A549 (cell line): ENCODE measurements at regions not wholly inside any gene's neighbourhood (a gene's known extent, or its start where the extent isn't known, plus 50 kb on each side); places are given as distances from the start of the nearest gene placed in this dataset.

ENCODE experiments used
- ATAC-seq, 2 experiments: fragments of 200-7000 bp in 1 of 2; fragments of >200 bp in 1 of 2; cut with Nextera tagmentation in 1 of 2; cut with Tn5 transposase in 1 of 2; 3 replicates each; pipeline versions ENCODE4 v1.8.0 to v1.9.1; 2018 to 2020; ENCODE audit warnings: mild to moderate bottlenecking in 1 of 2, moderate library complexity in 1 of 2
- CTCF ChIA-PET: fragments of 300-600 bp; sonication (Branson Sonifier 250); formaldehyde crosslinking; extraction: SDS; loops from one replicate; lab custom pipeline; 2021; ENCODE audit warnings: antibody characterized with exemption, inconsistent platforms; lab: Yijun Ruan, JAX
- POLR2A ChIA-PET: fragments of 350-600 bp; formaldehyde crosslinking; extraction: SDS; loops from one replicate; lab custom pipeline; 2021; ENCODE audit warnings: antibody characterized with exemption, inconsistent platforms; lab: Yijun Ruan, JAX
- DNase-seq, 2 experiments: peaks; one replicate each; pipeline versions ENCODE4 v3.0.0 to v3.0.0-alpha.2; 2011 to 2016; ENCODE audit warnings: low read depth in 1 of 2, low spot score in 1 of 2
- FAIRE-seq: peaks from 2 replicates; lab custom pipeline; 2011; peaks lifted over from hg19 to GRCh38; lab: Jason Lieb, UNC
- H3K27ac ChIP-seq, 2 experiments: fragments of >200 bp; sonication (Bioruptor Twin); formaldehyde crosslinking; 3 replicates each; pipeline ENCODE4 v1.5.1; 2016 to 2017
- H3K4me1 ChIP-seq: fragments of >200 bp; sonication (Bioruptor Twin); formaldehyde crosslinking; 3 replicates; pipeline ENCODE4 v1.6.1; 2016
- H3K4me2 ChIP-seq: fragments of >200 bp; sonication (Bioruptor Twin); formaldehyde crosslinking; 3 replicates; pipeline ENCODE4 v1.6.1; 2016
- H3K4me3 ChIP-seq: fragments of >200 bp; sonication (Bioruptor Twin); formaldehyde crosslinking; 3 replicates; pipeline ENCODE4 v1.5.1; 2016
- H3K9me3 ChIP-seq: fragments of >200 bp; sonication (Bioruptor Twin); formaldehyde crosslinking; 3 replicates; pipeline ENCODE4 v1.6.1; 2016
- ATOH8 ChIP-seq: fragments of 250-450 bp; sonication (Bioruptor Pico); IDR thresholded peaks from 2 replicates; pipeline ENCODE4 v1.5.0; 2020; ENCODE audit warnings: low read depth, mild to moderate bottlenecking, moderate library complexity
- EHMT2 ChIP-seq: fragments of 200-600 bp; sonication (generic); IDR thresholded peaks from 2 replicates; pipeline ENCODE4 v1.6.1; 2016; ENCODE audit warnings: antibody characterized with exemption, low read depth, mild to moderate bottlenecking, moderate library complexity
- FOSB ChIP-seq: fragments of 250-450 bp; sonication (Bioruptor Pico); IDR thresholded peaks from 2 replicates; pipeline ENCODE4 v1.5.0; 2020; ENCODE audit warnings: mild to moderate bottlenecking, moderate library complexity
- FOSL2 ChIP-seq, 2 experiments: fragments of 450-650 bp in 1 of 2; fragments of >200 bp in 1 of 2; sonication (Bioruptor Twin) in 1 of 2; formaldehyde crosslinking; IDR thresholded peaks; 2 replicates each; pipeline versions ENCODE4 v1.5.0 to v1.6.1; 2016 to 2020; ENCODE audit warnings: mild to moderate bottlenecking in 1 of 2, moderate library complexity in 1 of 2
- HEYL ChIP-seq: fragments of 250-450 bp; sonication (Bioruptor Pico); IDR thresholded peaks from 2 replicates; pipeline ENCODE4 v1.8.0; 2021; ENCODE audit warnings: mild to moderate bottlenecking, moderate library complexity
- MYC ChIP-seq: IDR thresholded peaks from 2 replicates; pipeline ENCODE4 v1.6.1; 2012; ENCODE audit warnings: mild to moderate bottlenecking, inconsistent platforms, low read length, improper control_type of control experiment, borderline replicate concordance
- NR3C1 ChIP-seq: fragments of >200 bp; sonication (Bioruptor Twin); formaldehyde crosslinking; IDR thresholded peaks from 3 replicates; pipeline ENCODE4 v1.6.1; 2017
- POLR2A ChIP-seq: IDR thresholded peaks from 2 replicates; pipeline ENCODE4 v1.6.1; 2012; ENCODE audit warnings: mild to moderate bottlenecking, low read length
- POLR2AphosphoS2 ChIP-seq: conservative IDR thresholded peaks from 2 replicates; pipeline ENCODE4 v1.6.1; 2012; ENCODE audit warnings: low read length, improper control_type of control experiment, inconsistent platforms
- RARB ChIP-seq: fragments of 250-450 bp; sonication (Bioruptor Pico); IDR thresholded peaks from 2 replicates; pipeline ENCODE4 v1.8.0; 2021; ENCODE audit warnings: mild to moderate bottlenecking, moderate library complexity
- RNF2 ChIP-seq: fragments of 200-600 bp; sonication (generic); IDR thresholded peaks from 2 replicates; pipeline ENCODE4 v1.6.1; 2016; ENCODE audit warnings: low read depth, mild to moderate bottlenecking, antibody characterized with exemption, moderate library complexity, borderline replicate concordance
- SMC3 ChIP-seq: fragments of >200 bp; sonication (Bioruptor Twin); formaldehyde crosslinking; IDR thresholded peaks from 3 replicates; pipeline ENCODE4 v1.6.1; 2018; ENCODE audit warnings: inconsistent platforms
- SREBF2 ChIP-seq: fragments of 450-650 bp; IDR thresholded peaks from 2 replicates; pipeline ENCODE4 v1.6.1; 2014; ENCODE audit warnings: mild to moderate bottlenecking, moderate library complexity
- TP53 ChIP-seq: fragments of 250-450 bp; sonication (Bioruptor Pico); IDR thresholded peaks from 2 replicates; pipeline ENCODE4 v1.5.0; 2021; ENCODE audit warnings: mild to moderate bottlenecking, moderate library complexity
- ZFP36 ChIP-seq: fragments of 450-650 bp; IDR thresholded peaks from 2 replicates; pipeline ENCODE4 v1.6.1; 2014; ENCODE audit warnings: borderline replicate concordance; ENCODE audit not compliant: partially characterized antibody
- ZSCAN20 ChIP-seq: fragments of 250-450 bp; sonication (Bioruptor Pico); IDR thresholded peaks from 2 replicates; pipeline ENCODE4 v1.8.0; 2022; ENCODE audit warnings: mild to moderate bottlenecking, moderate library complexity
- WGBS: methylation state at CpG from one replicate; pipeline ENCODE4 v1.1.6; 2017; ENCODE audit errors: missing lambda C conversion rate; 5-methylcytosine and 5-hydroxymethylcytosine counted together
- TF ChIP-seq, protein P1 (sequence below): fragments of 150-350 bp; IDR thresholded peaks from 2 replicates; pipeline ENCODE4 v1.6.1; 2014; ENCODE audit warnings: low read depth, mild to moderate bottlenecking, low read length
- TF ChIP-seq, protein P2 (sequence below): fragments of 200-600 bp; sonication (generic); IDR thresholded peaks from 2 replicates; pipeline ENCODE4 v1.6.1; 2016; ENCODE audit warnings: antibody characterized with exemption, mild to moderate bottlenecking, moderate library complexity

DNA sequence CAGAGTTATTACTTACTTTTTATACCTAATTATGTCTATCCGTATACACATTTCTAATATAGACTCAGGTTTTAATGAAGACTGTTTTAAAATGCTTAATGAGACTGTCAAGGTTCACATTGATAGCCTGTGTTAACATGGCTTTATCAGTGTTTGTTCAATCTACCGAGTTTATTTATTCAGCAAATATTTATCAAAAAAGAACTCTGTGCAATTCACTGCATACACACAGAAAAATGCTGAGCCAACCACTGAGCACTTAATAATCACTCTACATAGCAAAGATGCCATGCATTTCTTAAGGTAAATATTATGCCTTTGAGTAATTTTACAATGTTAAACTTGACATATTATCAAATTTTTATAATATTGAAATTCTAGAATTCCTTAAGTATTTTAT lies 428.2 kb downstream of the ANXA1 start:
- Histone ChIP-seq H3K9me3 (no peaks in the 10 kb centered on the region), H3K4me3 (no peak overlapping the region), H3K4me2 (no peak overlapping the region), H3K27ac (no peak overlapping the region), H3K4me1 (no peaks in the 10 kb centered on the region)
- POLR2A ChIA-PET: no interaction called here
- WGBS: 25% methylated on average over 2 of the region's 2 CpGs
- TF ChIP-seq TP53: no peak
- FAIRE-seq: no peak
- no peak for ATAC-seq
- CTCF ChIA-PET: no interaction called here
- DNase-seq: no peak

DNA sequence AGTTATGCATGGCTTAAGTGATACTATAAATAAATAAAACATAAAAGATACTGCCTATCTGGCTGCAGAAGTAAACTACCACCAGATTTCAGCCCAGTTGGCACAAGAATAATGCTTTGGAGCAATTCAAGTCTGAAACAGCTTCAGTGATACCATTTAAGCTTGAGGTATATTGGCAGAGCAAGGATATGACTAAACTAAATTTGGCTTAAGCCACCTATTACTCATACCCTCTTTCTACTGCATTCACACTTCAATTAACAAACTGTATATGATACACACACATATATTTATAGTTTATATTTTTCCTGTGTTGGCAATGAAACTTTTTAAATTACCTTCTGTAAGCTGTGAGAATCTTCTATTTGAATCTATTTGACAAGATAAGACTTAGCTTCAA lies 431.9 kb downstream of the ANXA1 start:
- CTCF ChIA-PET: no interaction called here
- ATAC-seq: no peak
- no peak for FAIRE-seq
- no peaks in the 10 kb centered on the region for H3K4me1 ChIP-seq
- POLR2A ChIA-PET: no interaction called here
- no peaks in the 10 kb centered on the region for H3K9me3 ChIP-seq
- no peak overlapping the region for H3K4me3 ChIP-seq
- H3K27ac ChIP-seq: no peak overlapping the region
- TF ChIP-seq SMC3 (no peak), HEYL (no peak), NR3C1 (no peak), ZSCAN20 (CRISPR knock-in tag) (no peak), FOSL2 (IDR thresholded peaks at IDR 0.05) (no peak), FOSL2 (CRISPR knock-in tag; IDR thresholded peaks at IDR 0.05) (no peak), RNF2 (no peak)
- no peak overlapping the region for H3K4me2 ChIP-seq
- no peak for DNase-seq

DNA sequence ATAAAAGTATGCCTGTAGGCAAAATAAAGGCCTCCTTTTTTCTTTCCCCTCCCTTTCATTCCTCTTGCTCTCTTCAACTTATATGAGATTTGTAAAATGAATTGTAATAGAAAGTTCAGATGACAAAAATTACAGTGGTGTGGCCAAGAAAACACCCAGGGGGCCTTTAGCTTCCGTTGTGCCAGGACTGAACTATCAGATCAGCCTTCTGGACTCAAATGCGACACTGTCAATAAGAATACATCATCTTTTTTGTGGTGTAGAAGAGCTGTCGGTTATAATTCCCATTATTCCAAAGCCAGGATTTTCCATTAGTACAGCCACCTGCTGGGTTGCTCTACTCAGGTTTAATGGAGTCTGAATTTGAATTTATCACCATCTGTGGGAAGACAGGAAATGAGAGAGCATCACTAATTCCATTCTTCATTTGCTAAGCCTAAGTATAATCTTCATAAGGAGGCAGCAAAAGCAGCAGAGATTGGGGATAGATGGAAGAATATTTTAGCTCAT lies 443.4 kb downstream of the ANXA1 start:
- ChIA-PET POLR2A (no interaction called here), CTCF (interaction anchor here (0.9 to 1.8 kb wide), 2 partner anchors 20 to 395 kb away, joined by 3 to 4 read pairs; no protein-coding TSS in a partner anchor)
- no peaks in the 10 kb centered on the region for H3K4me1 ChIP-seq
- no peak for DNase-seq
- no peak for ATAC-seq
- H3K27ac ChIP-seq: no peak overlapping the region
- no peak overlapping the region for H3K4me2 ChIP-seq
- TF ChIP-seq POLR2A (no peak), TP53 (no peak), ZFP36 (no peak), ATOH8 (CRISPR knock-in tag) (no peak), RARB (no peak), EHMT2 (no peak), POLR2AphosphoS2 (no peak), FOSL2 (IDR thresholded peaks at IDR 0.05) (no peak), FOSL2 (CRISPR knock-in tag; IDR thresholded peaks at IDR 0.05) (no peak), MYC (no peak), SREBF2 (no peak), FOSB (CRISPR knock-in tag) (no peak)
- TF ChIP-seq, protein P1, sequence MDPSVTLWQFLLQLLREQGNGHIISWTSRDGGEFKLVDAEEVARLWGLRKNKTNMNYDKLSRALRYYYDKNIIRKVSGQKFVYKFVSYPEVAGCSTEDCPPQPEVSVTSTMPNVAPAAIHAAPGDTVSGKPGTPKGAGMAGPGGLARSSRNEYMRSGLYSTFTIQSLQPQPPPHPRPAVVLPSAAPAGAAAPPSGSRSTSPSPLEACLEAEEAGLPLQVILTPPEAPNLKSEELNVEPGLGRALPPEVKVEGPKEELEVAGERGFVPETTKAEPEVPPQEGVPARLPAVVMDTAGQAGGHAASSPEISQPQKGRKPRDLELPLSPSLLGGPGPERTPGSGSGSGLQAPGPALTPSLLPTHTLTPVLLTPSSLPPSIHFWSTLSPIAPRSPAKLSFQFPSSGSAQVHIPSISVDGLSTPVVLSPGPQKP: no peak
- TF ChIP-seq, protein P2, sequence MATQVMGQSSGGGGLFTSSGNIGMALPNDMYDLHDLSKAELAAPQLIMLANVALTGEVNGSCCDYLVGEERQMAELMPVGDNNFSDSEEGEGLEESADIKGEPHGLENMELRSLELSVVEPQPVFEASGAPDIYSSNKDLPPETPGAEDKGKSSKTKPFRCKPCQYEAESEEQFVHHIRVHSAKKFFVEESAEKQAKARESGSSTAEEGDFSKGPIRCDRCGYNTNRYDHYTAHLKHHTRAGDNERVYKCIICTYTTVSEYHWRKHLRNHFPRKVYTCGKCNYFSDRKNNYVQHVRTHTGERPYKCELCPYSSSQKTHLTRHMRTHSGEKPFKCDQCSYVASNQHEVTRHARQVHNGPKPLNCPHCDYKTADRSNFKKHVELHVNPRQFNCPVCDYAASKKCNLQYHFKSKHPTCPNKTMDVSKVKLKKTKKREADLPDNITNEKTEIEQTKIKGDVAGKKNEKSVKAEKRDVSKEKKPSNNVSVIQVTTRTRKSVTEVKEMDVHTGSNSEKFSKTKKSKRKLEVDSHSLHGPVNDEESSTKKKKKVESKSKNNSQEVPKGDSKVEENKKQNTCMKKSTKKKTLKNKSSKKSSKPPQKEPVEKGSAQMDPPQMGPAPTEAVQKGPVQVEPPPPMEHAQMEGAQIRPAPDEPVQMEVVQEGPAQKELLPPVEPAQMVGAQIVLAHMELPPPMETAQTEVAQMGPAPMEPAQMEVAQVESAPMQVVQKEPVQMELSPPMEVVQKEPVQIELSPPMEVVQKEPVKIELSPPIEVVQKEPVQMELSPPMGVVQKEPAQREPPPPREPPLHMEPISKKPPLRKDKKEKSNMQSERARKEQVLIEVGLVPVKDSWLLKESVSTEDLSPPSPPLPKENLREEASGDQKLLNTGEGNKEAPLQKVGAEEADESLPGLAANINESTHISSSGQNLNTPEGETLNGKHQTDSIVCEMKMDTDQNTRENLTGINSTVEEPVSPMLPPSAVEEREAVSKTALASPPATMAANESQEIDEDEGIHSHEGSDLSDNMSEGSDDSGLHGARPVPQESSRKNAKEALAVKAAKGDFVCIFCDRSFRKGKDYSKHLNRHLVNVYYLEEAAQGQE: no peak
- H3K4me3 ChIP-seq: no peak overlapping the region
- no peak for FAIRE-seq
- H3K9me3 ChIP-seq: no peaks in the 10 kb centered on the region
- WGBS: 43% methylated on average over 3 of the region's 3 CpGs
